GM12874 (cell line): ENCODE measurements at regions not wholly inside any gene's neighbourhood (a gene's known extent, or its start where the extent isn't known, plus 50 kb on each side); places are given as distances from the start of the nearest gene placed in this dataset.

ENCODE experiments used
- TF ChIP-seq, protein P1 (sequence below): IDR thresholded peaks from 2 replicates; pipeline ENCODE4 v1.5.1; 2011; ENCODE audit warnings: low read depth, mild to moderate bottlenecking, control low read depth, low read length, moderate library complexity; ENCODE audit not compliant: insufficient read depth

DNA sequence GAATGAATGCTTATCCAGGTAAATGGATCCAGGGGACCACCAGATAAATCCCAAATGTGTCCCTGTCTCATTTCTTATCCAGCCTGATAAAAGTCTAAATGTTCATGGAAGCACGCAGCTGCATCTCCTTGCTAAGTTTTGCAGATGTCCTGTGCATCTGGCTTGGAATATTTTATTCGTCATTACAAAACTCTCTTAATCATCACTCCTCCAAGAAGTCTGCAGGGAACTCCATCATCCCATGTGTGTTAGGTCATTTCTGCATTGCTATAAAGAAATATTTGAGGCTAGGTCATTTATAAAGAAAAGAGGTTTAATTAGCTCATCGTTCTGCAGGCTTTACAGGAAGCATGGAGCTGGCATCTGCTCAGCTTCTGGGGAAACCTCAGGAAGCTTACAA lies 297.2 kb downstream of the HS3ST1 start:
- TF ChIP-seq, protein P1, sequence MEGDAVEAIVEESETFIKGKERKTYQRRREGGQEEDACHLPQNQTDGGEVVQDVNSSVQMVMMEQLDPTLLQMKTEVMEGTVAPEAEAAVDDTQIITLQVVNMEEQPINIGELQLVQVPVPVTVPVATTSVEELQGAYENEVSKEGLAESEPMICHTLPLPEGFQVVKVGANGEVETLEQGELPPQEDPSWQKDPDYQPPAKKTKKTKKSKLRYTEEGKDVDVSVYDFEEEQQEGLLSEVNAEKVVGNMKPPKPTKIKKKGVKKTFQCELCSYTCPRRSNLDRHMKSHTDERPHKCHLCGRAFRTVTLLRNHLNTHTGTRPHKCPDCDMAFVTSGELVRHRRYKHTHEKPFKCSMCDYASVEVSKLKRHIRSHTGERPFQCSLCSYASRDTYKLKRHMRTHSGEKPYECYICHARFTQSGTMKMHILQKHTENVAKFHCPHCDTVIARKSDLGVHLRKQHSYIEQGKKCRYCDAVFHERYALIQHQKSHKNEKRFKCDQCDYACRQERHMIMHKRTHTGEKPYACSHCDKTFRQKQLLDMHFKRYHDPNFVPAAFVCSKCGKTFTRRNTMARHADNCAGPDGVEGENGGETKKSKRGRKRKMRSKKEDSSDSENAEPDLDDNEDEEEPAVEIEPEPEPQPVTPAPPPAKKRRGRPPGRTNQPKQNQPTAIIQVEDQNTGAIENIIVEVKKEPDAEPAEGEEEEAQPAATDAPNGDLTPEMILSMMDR: no peak

DNA sequence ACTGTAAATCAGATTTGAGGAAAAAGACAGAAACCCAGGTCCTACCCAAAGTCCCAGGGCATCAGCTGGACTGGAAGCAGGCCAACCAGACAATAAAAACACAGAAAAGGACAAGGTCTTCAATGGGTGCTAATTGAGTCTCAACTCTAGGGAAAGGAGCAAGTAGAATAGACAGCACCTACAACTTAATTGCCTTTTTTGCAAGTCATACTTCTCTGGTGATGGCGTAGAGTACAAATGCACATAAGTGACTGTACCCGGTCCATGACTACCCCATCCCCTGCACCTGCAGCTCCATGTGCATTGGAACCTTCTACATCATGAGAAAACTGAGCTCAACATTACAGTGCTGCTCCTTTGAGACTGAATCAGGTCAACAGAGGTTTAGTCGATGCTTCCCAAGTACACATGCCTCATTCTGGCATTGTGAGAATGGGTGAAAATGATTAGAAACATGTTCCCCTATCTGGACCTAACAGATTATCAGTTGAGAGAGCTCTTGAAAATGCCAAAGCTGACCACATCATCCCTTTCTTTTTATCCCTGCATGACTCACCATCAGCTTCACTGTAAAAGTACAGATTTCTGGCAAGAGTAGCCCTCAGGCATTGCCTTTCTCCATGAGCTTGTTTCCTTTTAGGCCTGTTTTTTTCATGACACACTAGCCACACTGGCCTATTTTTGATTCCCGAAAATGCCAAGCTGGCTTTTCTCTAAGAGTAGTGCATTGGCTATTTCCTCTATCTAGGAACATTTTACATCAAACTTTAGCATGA lies 298.3 kb downstream of the HS3ST1 start:
- TF ChIP-seq, protein P1: no peak

DNA sequence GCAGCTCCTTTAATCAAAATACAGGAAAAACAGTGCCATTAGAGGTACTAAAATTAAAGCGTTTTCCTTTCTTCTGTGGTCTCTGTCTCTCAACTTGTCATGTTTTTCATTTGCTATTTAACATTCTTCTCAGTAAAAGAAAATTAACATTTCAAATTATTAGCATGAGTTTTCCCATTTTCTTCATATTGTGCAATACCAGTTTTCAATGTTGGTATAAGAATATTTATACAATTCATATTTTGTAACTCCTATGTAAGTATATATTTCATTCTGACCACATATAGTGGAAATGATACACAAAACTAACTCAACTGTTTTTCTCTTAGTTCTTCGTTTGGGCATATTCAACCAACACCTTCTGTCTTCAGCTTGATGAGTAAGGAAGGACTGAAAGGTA lies 308.3 kb downstream of the HS3ST1 start:
- TF ChIP-seq, protein P1: no peak

DNA sequence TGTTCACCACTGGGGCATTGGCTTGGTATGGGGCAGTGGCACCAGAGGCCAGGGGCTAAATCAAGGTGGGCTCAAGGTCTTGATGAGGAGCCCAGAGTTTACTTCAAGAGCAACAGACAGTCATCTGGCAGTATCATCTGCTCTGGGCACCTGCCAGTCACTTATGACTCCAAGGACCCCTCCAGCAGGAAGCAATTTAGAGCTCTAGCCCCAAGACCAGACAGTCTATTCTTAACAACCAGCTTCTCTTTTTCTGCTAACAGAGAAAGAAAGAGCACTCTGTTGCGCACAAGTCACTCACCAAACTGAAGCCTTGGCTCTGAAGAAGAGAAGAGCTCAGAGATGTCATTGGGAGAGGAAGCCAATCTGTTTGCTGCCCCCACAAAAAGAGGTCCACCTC lies 309.2 kb downstream of the HS3ST1 start:
- TF ChIP-seq, protein P1: no peak

DNA sequence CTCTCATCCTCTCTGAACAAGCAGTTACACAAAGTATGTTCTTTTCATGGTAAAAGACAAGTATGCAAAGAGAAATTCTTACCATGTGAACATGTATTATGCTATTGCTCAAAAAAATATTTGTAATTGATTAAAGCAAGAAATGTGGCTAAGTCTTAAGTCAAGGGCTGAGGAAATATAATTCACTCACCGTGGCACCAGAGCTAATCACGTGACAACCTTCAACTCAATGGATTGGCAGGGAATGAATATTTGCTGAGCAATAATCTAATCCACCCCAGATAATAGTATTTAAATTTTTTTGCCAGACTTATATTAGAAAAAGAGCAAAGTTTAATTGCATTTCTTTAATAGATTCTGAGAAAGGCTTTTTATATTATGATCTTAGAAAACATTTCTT lies 310.2 kb downstream of the HS3ST1 start:
- TF ChIP-seq, protein P1: no peak

DNA sequence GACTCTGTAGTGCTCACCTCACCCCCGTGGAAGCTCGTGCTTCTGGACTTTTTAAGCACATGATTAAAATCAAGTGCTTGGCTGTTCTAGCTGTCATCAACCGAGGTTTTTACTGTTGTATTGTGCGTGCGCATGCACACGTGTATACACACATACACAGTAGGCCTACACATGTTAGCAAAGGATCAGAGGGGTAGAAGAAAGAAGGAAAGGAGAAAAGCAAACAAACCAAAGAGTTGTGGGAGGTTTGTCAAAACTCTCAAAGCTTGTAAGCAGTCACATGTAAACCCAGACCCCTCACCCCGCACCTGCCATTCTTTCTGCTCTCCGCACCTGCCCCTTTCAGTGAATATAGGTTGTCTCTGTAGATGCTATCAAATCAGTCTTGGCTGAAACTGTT lies 311.8 kb downstream of the HS3ST1 start:
- TF ChIP-seq, protein P1: no peak

DNA sequence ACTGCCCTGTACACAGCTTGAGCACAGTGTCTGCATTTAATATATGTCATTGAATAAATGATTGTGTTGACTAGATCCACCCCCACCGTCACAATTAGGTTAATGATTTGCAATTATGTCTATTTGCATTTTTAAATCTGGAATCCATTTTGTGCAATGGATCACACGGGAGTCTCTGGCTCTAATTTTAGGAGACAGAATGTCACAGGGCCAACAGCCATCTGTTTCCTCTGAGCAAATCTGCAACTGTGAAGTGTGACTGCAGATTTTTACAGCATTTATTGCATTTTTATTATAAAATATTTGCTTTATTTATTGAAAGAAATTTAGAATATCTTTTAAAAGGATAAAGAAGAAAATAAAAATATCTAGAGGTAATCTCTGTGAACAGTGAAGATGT lies 316.8 kb downstream of the HS3ST1 start:
- TF ChIP-seq, protein P1: no peak
